Right lobe of liver (tissue), 6 donors: ENCODE measurements at regions not wholly inside any gene's neighbourhood (a gene's known extent, or its start where the extent isn't known, plus 50 kb on each side); places are given as distances from the start of the nearest gene placed in this dataset.
A peak's percentile ranks its signal among the peaks of the same experiment; 100 is the strongest.

Experiments used
- ATAC-seq, 4 donors: fragments of 200-7000 bp; cut with Tn5 transposase; one replicate each; pipeline ENCODE4 v1.9.1; 2020; ENCODE audit warnings: mild to moderate bottlenecking in 4 of 4, moderate library complexity in 4 of 4
- DNase-seq, 3 donors: peaks; one replicate each; pipeline ENCODE4 v3.0.0-alpha.2; 2020
- H3K27ac ChIP-seq, 3 donors: fragments of 200-600 bp; one replicate each; pipeline ENCODE4 v1.8.0; 2022
- H3K27me3 ChIP-seq, 2 donors: fragments of 200-600 bp; one replicate each; pipeline ENCODE4 v1.8.0; 2022
- H3K36me3 ChIP-seq, 4 donors: fragments of 200-600 bp; sonication (generic) in 1 of 4; one replicate each; pipeline versions ENCODE4 v1.5.1 to v1.8.0; 2017 to 2022; ENCODE audit warnings: control low read depth in 1 of 4
- H3K4me1 ChIP-seq, 4 donors: fragments of 200-600 bp; sonication (generic) in 1 of 4; one replicate each; pipeline versions ENCODE4 v1.5.1 to v1.8.0; 2017 to 2022; ENCODE audit warnings: control low read depth in 1 of 4
- H3K4me3 ChIP-seq, 3 donors: fragments of 200-600 bp; one replicate each; pipeline ENCODE4 v1.8.0; 2022
- H3K9me3 ChIP-seq, 4 donors: fragments of 200-600 bp; sonication (generic) in 1 of 4; one replicate each; pipeline versions ENCODE4 v1.5.1 to v1.8.0; 2017 to 2022; ENCODE audit warnings: control low read depth in 1 of 4
- CTCF ChIP-seq, 4 donors: fragments of 200-600 bp in 3 of 4; fragments of 450-650 bp in 1 of 4; IDR thresholded peaks; one replicate each; pipeline versions ENCODE4 v1.5.1 to v1.8.0; 2016 to 2022; ENCODE audit warnings: antibody characterized with exemption in 4 of 4, mild to moderate bottlenecking in 2 of 4
- POLR2A ChIP-seq: fragments of 450-650 bp; IDR thresholded peaks from one replicate; pipeline ENCODE4 v1.6.1; 2017; ENCODE audit warnings: antibody characterized with exemption, mild to moderate bottlenecking
- WGBS: methylation state at CpG from one replicate; pipeline ENCODE4 v1.1.6; 2018; ENCODE audit warnings: low coverage, low lambda C conversion rate; ENCODE audit not compliant: insufficient coverage; ENCODE audit errors: missing lambda C conversion rate; 5-methylcytosine and 5-hydroxymethylcytosine counted together
- intact Hi-C, 2 donors: fragments of 100-400 bp; cut with DNase I; formaldehyde crosslinking; loops; one replicate each; pipeline versions ENCODE4 v1.11.2 to v1.14.1; 2022
- donor health status: DM: no; HTN: yes; CAD: no.
- donor health status: DM: no; HTN: no; CAD: no.
- donor health status: DM: no; HTN: no; CAD: no.
- donor health status: DM: no; HTN: yes; CAD: no.
- donor health status: DM: no; HTN: yes; CAD: no.

GRCh38 chr6:5896476-5897200 is 110.1 kb downstream of the NRN1 start:
- no peak for DNase-seq
- no peak for TF ChIP-seq CTCF (IDR thresholded peaks at IDR 0.05)
- no peak for TF ChIP-seq POLR2A
- ATAC-seq: no peak
- intact Hi-C loops: no loop called here
- H3K27ac ChIP-seq: no peak overlapping the region
- H3K36me3 ChIP-seq: no peaks in the 10 kb centered on the region
- no peaks in the 10 kb centered on the region for H3K4me1 ChIP-seq
- no peak overlapping the region for H3K4me3 ChIP-seq
- H3K9me3 ChIP-seq: no peaks in the 10 kb centered on the region
- no peaks in the 10 kb centered on the region for H3K27me3 ChIP-seq
- 75% methylated on average over 9 of the region's 12 CpGs for WGBS

- 67% methylated on average over 1 of the region's 4 CpGs for WGBS
- Histone ChIP-seq H3K4me3 (no peak overlapping the region), H3K36me3 (no peaks in the 10 kb centered on the region), H3K27ac (no peak overlapping the region), H3K9me3 (no peaks in the 10 kb centered on the region), H3K27me3 (no peaks in the 10 kb centered on the region), H3K4me1 (no peaks in the 10 kb centered on the region)
- DNase-seq (no peak), ATAC-seq (no peak)
- intact Hi-C loops: no loop called here
- no peak for TF ChIP-seq CTCF (IDR thresholded peaks at IDR 0.05)
- TF ChIP-seq POLR2A: no peak
These were observed 112.4 kb downstream of the NRN1 start for GRCh38 chr6:5894357-5894756.

GRCh38 chr6:5893295-5893694 is 113.4 kb downstream of the NRN1 start:
- DNase-seq: no peak
- 90% methylated on average over 3 of the region's 4 CpGs for WGBS
- H3K9me3 ChIP-seq: no peaks in the 10 kb centered on the region

GRCh38 chr6:5892669-5893068 is 114.1 kb downstream of the NRN1 start:
- no peaks in the 10 kb centered on the region for H3K4me1 ChIP-seq
- no peak overlapping the region for H3K27ac ChIP-seq
- TF ChIP-seq CTCF (IDR thresholded peaks at IDR 0.05) (no peak), POLR2A (no peak)
- ATAC-seq (no peak), DNase-seq (no peak)
- H3K4me3 ChIP-seq: peak overlapping the region in 2 of 3 donors; percentile 34 to 35
- H3K9me3 ChIP-seq: no peaks in the 10 kb centered on the region
- intact Hi-C loops: no loop called here
- no peaks in the 10 kb centered on the region for H3K27me3 ChIP-seq
- WGBS: 87% methylated on average over 6 of the region's 6 CpGs
- no peaks in the 10 kb centered on the region for H3K36me3 ChIP-seq

More at GRCh38 chr6:5893295-5893694, 113.4 kb downstream of the NRN1 start:
- ATAC-seq: no peak
- intact Hi-C loops: no loop called here
- H3K27me3 ChIP-seq: no peaks in the 10 kb centered on the region
- H3K4me1 ChIP-seq: no peaks in the 10 kb centered on the region
- H3K27ac ChIP-seq: no peak overlapping the region
- no peak for TF ChIP-seq CTCF (IDR thresholded peaks at IDR 0.05)
- no peak for TF ChIP-seq POLR2A
- no peak overlapping the region for H3K4me3 ChIP-seq
- H3K36me3 ChIP-seq: no peaks in the 10 kb centered on the region
